Hepatocyte (in vitro differentiated cells): ENCODE measurements at regions not wholly inside any gene's neighbourhood (a gene's known extent, or its start where the extent isn't known, plus 50 kb on each side); places are given as distances from the start of the nearest gene placed in this dataset.

Source experiments
- DNase-seq: peaks from one replicate; pipeline ENCODE4 v3.0.0-alpha.2; 2016; ENCODE audit warnings: low spot score
- H2AFZ ChIP-seq: fragments of 200-600 bp; sonication (generic); 2 replicates; pipeline ENCODE4 v1.6.0; 2016; ENCODE audit warnings: antibody characterized with exemption, mild to moderate bottlenecking
- H3K27ac ChIP-seq: fragments of 200-600 bp; sonication (generic); 2 replicates; pipeline ENCODE4 v1.5.1; 2016; ENCODE audit warnings: mild to moderate bottlenecking
- H3K27me3 ChIP-seq: fragments of 200-600 bp; sonication (generic); 2 replicates; pipeline ENCODE4 v1.6.1; 2016
- H3K36me3 ChIP-seq: fragments of 200-600 bp; sonication (generic); replicated peaks from 2 replicates; pipeline ENCODE4 v1.5.1; 2016; ENCODE audit warnings: low read depth; ENCODE audit not compliant: insufficient read depth
- H3K4me1 ChIP-seq: fragments of 200-600 bp; sonication (generic); 2 replicates; pipeline ENCODE4 v1.5.1; 2016; ENCODE audit warnings: mild to moderate bottlenecking, moderate library complexity; ENCODE audit not compliant: insufficient read depth
- H3K4me2 ChIP-seq: fragments of 200-600 bp; sonication (generic); 2 replicates; pipeline ENCODE4 v1.6.0; 2016
- H3K4me3 ChIP-seq: fragments of 200-600 bp; sonication (generic); 2 replicates; pipeline ENCODE4 v1.5.1; 2016; ENCODE audit warnings: mild to moderate bottlenecking
- H3K79me2 ChIP-seq: fragments of 200-600 bp; sonication (generic); 2 replicates; pipeline ENCODE4 v1.6.0; 2017; ENCODE audit warnings: mild to moderate bottlenecking
- H3K9me2 ChIP-seq: fragments of 200-600 bp; sonication (generic); replicated peaks from 2 replicates; pipeline ENCODE4 v1.6.0; 2017; ENCODE audit warnings: mild to moderate bottlenecking; ENCODE audit not compliant: insufficient read depth
- H3K9me3 ChIP-seq: fragments of 200-600 bp; sonication (generic); 2 replicates; pipeline ENCODE4 v1.5.1; 2016; ENCODE audit warnings: low read depth, mild to moderate bottlenecking
- H4K20me1 ChIP-seq: fragments of 200-600 bp; sonication (generic); 2 replicates; pipeline ENCODE4 v1.6.0; 2016; ENCODE audit warnings: mild to moderate bottlenecking; ENCODE audit not compliant: insufficient read depth, poor library complexity, severe bottlenecking
- EZH2 ChIP-seq: fragments of 200-600 bp; sonication (generic); IDR thresholded peaks from 2 replicates; pipeline ENCODE4 v1.6.1; 2016; ENCODE audit warnings: antibody characterized with exemption, mild to moderate bottlenecking, borderline replicate concordance
- EZH2phosphoT487 ChIP-seq: fragments of 200-600 bp; sonication (generic); IDR thresholded peaks from one replicate; pipeline ENCODE4 v1.6.1; 2018; ENCODE audit warnings: antibody characterized with exemption, mild to moderate bottlenecking, low read depth, moderate library complexity; ENCODE audit not compliant: unreplicated experiment, severe bottlenecking
- WGBS: methylation state at CpG from one replicate; pipeline ENCODE4 v1.1.6; 2016; ENCODE audit warnings: low lambda C conversion rate; ENCODE audit errors: missing lambda C conversion rate; 5-methylcytosine and 5-hydroxymethylcytosine counted together
- TF ChIP-seq, protein P1 (sequence below): fragments of 200-600 bp; sonication (generic); IDR thresholded peaks from 2 replicates; pipeline ENCODE4 v1.5.1; 2016; ENCODE audit warnings: antibody characterized with exemption, mild to moderate bottlenecking; ENCODE audit not compliant: poor library complexity

- H3K27me3 ChIP-seq: no peaks in the 10 kb centered on the region
- no peaks in the 10 kb centered on the region for H3K36me3 ChIP-seq
- no peak for TF ChIP-seq EZH2phosphoT487
- no peak for TF ChIP-seq EZH2
- TF ChIP-seq, protein P1, sequence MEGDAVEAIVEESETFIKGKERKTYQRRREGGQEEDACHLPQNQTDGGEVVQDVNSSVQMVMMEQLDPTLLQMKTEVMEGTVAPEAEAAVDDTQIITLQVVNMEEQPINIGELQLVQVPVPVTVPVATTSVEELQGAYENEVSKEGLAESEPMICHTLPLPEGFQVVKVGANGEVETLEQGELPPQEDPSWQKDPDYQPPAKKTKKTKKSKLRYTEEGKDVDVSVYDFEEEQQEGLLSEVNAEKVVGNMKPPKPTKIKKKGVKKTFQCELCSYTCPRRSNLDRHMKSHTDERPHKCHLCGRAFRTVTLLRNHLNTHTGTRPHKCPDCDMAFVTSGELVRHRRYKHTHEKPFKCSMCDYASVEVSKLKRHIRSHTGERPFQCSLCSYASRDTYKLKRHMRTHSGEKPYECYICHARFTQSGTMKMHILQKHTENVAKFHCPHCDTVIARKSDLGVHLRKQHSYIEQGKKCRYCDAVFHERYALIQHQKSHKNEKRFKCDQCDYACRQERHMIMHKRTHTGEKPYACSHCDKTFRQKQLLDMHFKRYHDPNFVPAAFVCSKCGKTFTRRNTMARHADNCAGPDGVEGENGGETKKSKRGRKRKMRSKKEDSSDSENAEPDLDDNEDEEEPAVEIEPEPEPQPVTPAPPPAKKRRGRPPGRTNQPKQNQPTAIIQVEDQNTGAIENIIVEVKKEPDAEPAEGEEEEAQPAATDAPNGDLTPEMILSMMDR: no peak
- no peaks in the 10 kb centered on the region for H3K9me3 ChIP-seq
- no peak overlapping the region for H3K4me2 ChIP-seq
- H4K20me1 ChIP-seq: no peaks in the 10 kb centered on the region
- H3K27ac ChIP-seq: no peak overlapping the region
- H3K9me2 ChIP-seq: no peaks in the 10 kb centered on the region
- H2AFZ ChIP-seq: no peak overlapping the region
- DNase-seq: peak; percentile 25
- no peaks in the 10 kb centered on the region for H3K4me1 ChIP-seq
- 47% methylated on average over 3 of the region's 3 CpGs for WGBS
- H3K4me3 ChIP-seq: no peak overlapping the region
- H3K79me2 ChIP-seq: no peaks in the 10 kb centered on the region
Measured at GRCh38 chr6:81865712-81866111, 113.2 kb upstream of the TENT5A start.

DNA sequence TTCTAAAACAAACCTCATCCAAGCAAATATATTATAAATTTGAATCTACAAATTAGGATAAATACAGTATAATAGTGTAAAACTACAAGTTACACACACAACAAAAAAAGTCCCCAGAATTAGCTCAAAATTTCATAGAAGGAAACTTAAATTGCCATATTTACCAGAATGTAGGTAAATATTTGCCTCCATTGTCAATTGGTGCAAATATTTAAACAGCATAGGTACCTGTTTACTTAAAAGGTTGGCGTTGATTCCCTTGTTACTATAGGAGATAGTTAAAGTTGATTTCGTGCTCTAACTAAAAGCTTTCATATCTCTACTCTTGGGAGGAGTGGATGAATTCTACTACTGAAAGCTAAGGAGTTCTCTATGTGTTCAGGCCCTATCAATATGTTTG is 111.6 kb upstream of the TENT5A start:
- WGBS: 52% methylated on average over 2 of the region's 2 CpGs
- TF ChIP-seq, protein P1: no peak
- TF ChIP-seq EZH2 (no peak), EZH2phosphoT487 (no peak)
- Histone ChIP-seq H3K4me2 (no peak overlapping the region), H4K20me1 (no peaks in the 10 kb centered on the region), H3K27me3 (no peaks in the 10 kb centered on the region), H3K4me3 (no peak overlapping the region), H3K9me2 (no peaks in the 10 kb centered on the region), H2AFZ (no peak overlapping the region), H3K79me2 (no peaks in the 10 kb centered on the region), H3K27ac (no peak overlapping the region), H3K4me1 (no peaks in the 10 kb centered on the region), H3K36me3 (no peaks in the 10 kb centered on the region), H3K9me3 (no peaks in the 10 kb centered on the region)
- DNase-seq: no peak

- H3K9me3 ChIP-seq: no peaks in the 10 kb centered on the region
- 18% methylated on average over 1 of the region's 1 CpG for WGBS
- no peaks in the 10 kb centered on the region for H3K4me1 ChIP-seq
- H2AFZ ChIP-seq: no peak overlapping the region
- H3K27ac ChIP-seq: no peak overlapping the region
- no peaks in the 10 kb centered on the region for H3K9me2 ChIP-seq
- no peaks in the 10 kb centered on the region for H3K79me2 ChIP-seq
- DNase-seq: no peak
- no peaks in the 10 kb centered on the region for H4K20me1 ChIP-seq
- H3K27me3 ChIP-seq: no peaks in the 10 kb centered on the region
- no peak overlapping the region for H3K4me3 ChIP-seq
- TF ChIP-seq EZH2 (no peak), EZH2phosphoT487 (no peak)
- TF ChIP-seq, protein P1: no peak
- H3K4me2 ChIP-seq: no peak overlapping the region
- no peaks in the 10 kb centered on the region for H3K36me3 ChIP-seq
Measured at GRCh38 chr6:81863123-81863522, 110.6 kb upstream of the TENT5A start.

- no peaks in the 10 kb centered on the region for H3K27me3 ChIP-seq
- no peaks in the 10 kb centered on the region for H3K9me3 ChIP-seq
- H3K4me3 ChIP-seq: no peak overlapping the region
- TF ChIP-seq EZH2phosphoT487 (no peak), EZH2 (no peak)
- TF ChIP-seq, protein P1: no peak
- no peak overlapping the region for H3K27ac ChIP-seq
- no peaks in the 10 kb centered on the region for H3K9me2 ChIP-seq
- H3K4me1 ChIP-seq: no peaks in the 10 kb centered on the region
- no peaks in the 10 kb centered on the region for H3K79me2 ChIP-seq
- 88% methylated on average over 1 of the region's 1 CpG for WGBS
- DNase-seq: no peak
- H4K20me1 ChIP-seq: no peaks in the 10 kb centered on the region
- no peaks in the 10 kb centered on the region for H3K36me3 ChIP-seq
- H3K4me2 ChIP-seq: no peak overlapping the region
- no peak overlapping the region for H2AFZ ChIP-seq
Measured at GRCh38 chr6:81861281-81861680, 108.8 kb upstream of the TENT5A start.
